WTC11 (cell line): ENCODE measurements at regions not wholly inside any gene's neighbourhood (a gene's known extent, or its start where the extent isn't known, plus 50 kb on each side); places are given as distances from the start of the nearest gene placed in this dataset.

Source experiments
- ATAC-seq: fragments of 200-7000 bp; cut with Tn5 transposase; 2 replicates; pipeline ENCODE4 v1.10.0; 2021; ENCODE audit warnings: mild to moderate bottlenecking, moderate library complexity
- CTCF ChIA-PET: fragments of 300-600 bp; sonication (Branson Sonifier 250); formaldehyde crosslinking; loops from one replicate; lab custom pipeline; 2021; ENCODE audit warnings: antibody characterized with exemption; lab: Charles Lee
- POLR2A ChIA-PET: fragments of 350-600 bp; sonication (Branson Sonifier 250); formaldehyde crosslinking; loops from one replicate; lab custom pipeline; 2021; ENCODE audit warnings: antibody characterized with exemption; lab: Charles Lee
- DNase-seq: peaks from one replicate; pipeline ENCODE4 v3.0.0; 2021; ENCODE audit warnings: low spot score
- H3K27ac Mint-ChIP-seq: 2 replicates; pipeline ENCODE4 v1.8.0; 2021; ENCODE audit warnings: mixed read lengths
- H3K27me3 Mint-ChIP-seq: 2 replicates; pipeline ENCODE4 v1.8.0; 2021; ENCODE audit warnings: low read depth, mild to moderate bottlenecking, moderate library complexity, mixed read lengths
- H3K36me3 Mint-ChIP-seq: 2 replicates; pipeline ENCODE4 v1.8.0; 2021; ENCODE audit warnings: mixed read lengths
- H3K4me1 Mint-ChIP-seq: 2 replicates; pipeline ENCODE4 v1.8.0; 2022; ENCODE audit warnings: mixed read lengths
- H3K4me3 Mint-ChIP-seq: 2 replicates; pipeline ENCODE4 v1.8.0; 2021; ENCODE audit warnings: mild to moderate bottlenecking, moderate library complexity, mixed read lengths
- H3K9me3 Mint-ChIP-seq: 2 replicates; pipeline ENCODE4 v1.8.0; 2021; ENCODE audit warnings: mixed read lengths
- CBFB ChIP-seq: sonication (generic); formaldehyde crosslinking; IDR thresholded peaks from 2 replicates; pipeline ENCODE4 v1.8.1; 2022; ENCODE audit warnings: mild to moderate bottlenecking, low read depth, missing genetic modification reagents
- CREB1 ChIP-seq: sonication (generic); formaldehyde crosslinking; IDR thresholded peaks from 2 replicates; pipeline ENCODE4 v1.8.0; 2023; ENCODE audit warnings: mild to moderate bottlenecking, missing genetic modification reagents
- CREM ChIP-seq: sonication (generic); formaldehyde crosslinking; IDR thresholded peaks from 2 replicates; pipeline ENCODE4 v1.8.1; 2022; ENCODE audit warnings: mild to moderate bottlenecking, missing genetic modification reagents, moderate library complexity
- EMX1 ChIP-seq: fragments of 250-450 bp; sonication (Bioruptor Pico); IDR thresholded peaks from 2 replicates; pipeline ENCODE4 v1.8.0; 2021; ENCODE audit warnings: mild to moderate bottlenecking
- ETV6 ChIP-seq: sonication (generic); formaldehyde crosslinking; IDR thresholded peaks from 2 replicates; pipeline ENCODE4 v1.8.1; 2022; ENCODE audit warnings: mild to moderate bottlenecking, missing genetic modification reagents
- NFE2L1 ChIP-seq: sonication (generic); formaldehyde crosslinking; IDR thresholded peaks from 2 replicates; pipeline ENCODE4 v1.8.1; 2023; ENCODE audit warnings: missing genetic modification reagents
- NR1H2 ChIP-seq: sonication (generic); formaldehyde crosslinking; IDR thresholded peaks from 2 replicates; pipeline ENCODE4 v1.9.0; 2021; ENCODE audit warnings: mild to moderate bottlenecking, moderate library complexity, missing genetic modification reagents
- NR2C2 ChIP-seq: sonication (generic); formaldehyde crosslinking; IDR thresholded peaks from 2 replicates; pipeline ENCODE4 v1.8.0; 2022; ENCODE audit warnings: mild to moderate bottlenecking, missing genetic modification reagents
- NR3C1 ChIP-seq: sonication (generic); formaldehyde crosslinking; conservative IDR thresholded peaks from 2 replicates; pipeline ENCODE4 v1.8.1; 2023; ENCODE audit warnings: low read depth, mild to moderate bottlenecking, missing genetic modification reagents
- OVOL2 ChIP-seq: fragments of 250-450 bp; sonication (Bioruptor Pico); IDR thresholded peaks from 2 replicates; pipeline ENCODE4 v1.9.0; 2021; ENCODE audit warnings: mild to moderate bottlenecking, borderline replicate concordance
- TEAD4 ChIP-seq: sonication (generic); formaldehyde crosslinking; IDR thresholded peaks from 2 replicates; pipeline ENCODE4 v1.8.0; 2022; ENCODE audit warnings: mild to moderate bottlenecking, missing genetic modification reagents
- TP53 ChIP-seq: sonication (generic); formaldehyde crosslinking; IDR thresholded peaks from 2 replicates; pipeline ENCODE4 v1.8.1; 2023; ENCODE audit warnings: mild to moderate bottlenecking, missing genetic modification reagents
- ZBTB21 ChIP-seq: sonication (generic); formaldehyde crosslinking; IDR thresholded peaks from 2 replicates; pipeline ENCODE4 v1.8.1; 2023; ENCODE audit warnings: mild to moderate bottlenecking, missing genetic modification reagents, borderline replicate concordance
- ZNF263 ChIP-seq: sonication (generic); formaldehyde crosslinking; IDR thresholded peaks from 2 replicates; pipeline ENCODE4 v1.8.1; 2022; ENCODE audit warnings: low read depth, mild to moderate bottlenecking, moderate library complexity, missing genetic modification reagents
- ZNF396 ChIP-seq: fragments of 250-450 bp; sonication (Bioruptor Pico); IDR thresholded peaks from 2 replicates; pipeline ENCODE4 v1.8.0; 2021; ENCODE audit warnings: mild to moderate bottlenecking, moderate library complexity, borderline replicate concordance
- ZNF671 ChIP-seq: fragments of 250-450 bp; sonication (Bioruptor Pico); IDR thresholded peaks from 2 replicates; pipeline ENCODE4 v1.8.0; 2021; ENCODE audit warnings: mild to moderate bottlenecking
- TF ChIP-seq, protein P1 (sequence below): fragments of 250-450 bp; sonication (Bioruptor Pico); conservative IDR thresholded peaks from 2 replicates; pipeline ENCODE4 v1.9.0; 2021; ENCODE audit warnings: mild to moderate bottlenecking
- TF ChIP-seq, protein P2 (sequence below): sonication (generic); formaldehyde crosslinking; IDR thresholded peaks from 2 replicates; pipeline ENCODE4 v1.8.1; 2022; ENCODE audit warnings: low read depth, mild to moderate bottlenecking, moderate library complexity, missing genetic modification reagents, borderline replicate concordance
- TF ChIP-seq, protein P3 (sequence below): sonication (generic); formaldehyde crosslinking; IDR thresholded peaks from 2 replicates; pipeline ENCODE4 v1.8.1; 2023; ENCODE audit warnings: mild to moderate bottlenecking, missing genetic modification reagents
- TF ChIP-seq, protein P4 (sequence below): sonication (generic); formaldehyde crosslinking; IDR thresholded peaks from 2 replicates; pipeline ENCODE4 v1.8.1; 2022; ENCODE audit warnings: low read depth, missing genetic modification reagents, borderline replicate concordance
- TF ChIP-seq, protein P5 (sequence below): sonication (generic); formaldehyde crosslinking; IDR thresholded peaks from 2 replicates; pipeline ENCODE4 v1.8.1; 2023; ENCODE audit warnings: mild to moderate bottlenecking, missing genetic modification reagents

DNA sequence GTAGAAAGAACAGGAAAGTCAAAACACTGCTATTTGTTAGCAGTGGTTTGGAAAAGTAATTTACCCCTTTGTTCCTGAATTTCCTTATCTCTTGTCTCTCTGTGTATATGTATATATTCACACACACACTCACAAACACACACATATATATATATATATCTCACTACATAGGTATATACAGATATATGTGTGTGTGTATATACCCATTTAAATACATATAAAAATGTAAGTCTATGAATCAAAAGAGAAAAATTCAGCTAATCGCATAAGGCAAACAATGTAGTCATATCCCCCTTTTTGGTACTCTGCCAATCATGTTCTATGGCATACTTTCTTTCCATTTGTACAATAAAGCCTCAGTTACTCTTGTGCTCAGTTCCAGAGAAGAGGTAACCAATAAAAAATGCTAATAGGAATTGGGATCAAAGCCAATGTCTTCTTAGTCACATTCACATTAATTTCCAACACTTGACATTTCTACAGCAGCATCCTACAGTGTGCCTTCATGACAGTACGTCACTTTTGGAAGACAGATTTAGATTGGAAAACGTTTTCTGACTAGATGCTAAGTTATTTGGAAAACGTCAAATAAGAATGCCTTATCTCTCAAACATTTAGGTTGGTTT lies 94.6 kb downstream of the MC4R start:
- ChIA-PET POLR2A (no interaction called here), CTCF (no interaction called here)
- no peaks in the 10 kb centered on the region for H3K27me3 Mint-ChIP-seq
- peaks cover 4% of the 10 kb centered on the region for H3K9me3 Mint-ChIP-seq
- H3K4me3 Mint-ChIP-seq = no peak overlapping the region
- no peak overlapping the region for H3K27ac Mint-ChIP-seq
- no peaks in the 10 kb centered on the region; the same call in 1 of the 2 replicates for H3K36me3 Mint-ChIP-seq
- TF ChIP-seq NR2C2 (CRISPR knock-in tag) = no peak
- no peak for TF ChIP-seq EMX1
- TF ChIP-seq, protein P1, sequence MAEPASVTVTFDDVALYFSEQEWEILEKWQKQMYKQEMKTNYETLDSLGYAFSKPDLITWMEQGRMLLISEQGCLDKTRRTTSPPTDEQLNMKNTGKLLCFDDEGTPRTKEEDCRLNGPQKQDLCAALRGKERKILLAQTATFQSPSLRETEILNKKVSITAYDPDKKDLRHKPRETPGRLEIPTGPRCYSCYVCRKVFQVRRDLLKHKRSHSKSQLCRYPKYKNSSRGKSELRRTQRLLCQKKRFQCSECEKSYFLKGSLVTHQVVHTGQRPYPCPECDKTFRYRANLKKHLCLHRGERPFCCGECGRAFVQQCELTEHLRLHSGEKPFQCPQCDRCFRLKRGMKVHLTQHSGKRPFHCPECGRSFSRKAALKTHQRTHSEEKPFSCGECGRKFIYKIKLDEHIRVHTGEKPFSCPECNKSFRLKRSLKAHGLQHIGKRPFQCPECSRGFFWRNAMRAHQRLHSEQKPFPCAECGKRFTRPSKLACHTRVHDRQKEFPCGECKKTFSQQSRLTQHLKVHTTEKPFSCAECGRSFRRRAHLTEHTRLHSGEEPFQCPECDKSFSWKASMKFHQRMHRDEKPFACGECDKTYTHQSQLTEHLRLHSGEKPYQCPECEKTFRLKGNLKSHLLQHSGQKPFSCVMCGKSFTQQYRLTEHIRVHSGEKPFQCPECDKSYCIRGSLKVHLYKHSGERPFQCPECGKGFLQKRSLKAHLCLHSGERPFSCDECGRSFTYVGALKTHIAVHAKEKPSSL (CRISPR knock-in tag) = no peak
- no peak for TF ChIP-seq TP53 (CRISPR knock-in tag)
- TF ChIP-seq, protein P2, sequence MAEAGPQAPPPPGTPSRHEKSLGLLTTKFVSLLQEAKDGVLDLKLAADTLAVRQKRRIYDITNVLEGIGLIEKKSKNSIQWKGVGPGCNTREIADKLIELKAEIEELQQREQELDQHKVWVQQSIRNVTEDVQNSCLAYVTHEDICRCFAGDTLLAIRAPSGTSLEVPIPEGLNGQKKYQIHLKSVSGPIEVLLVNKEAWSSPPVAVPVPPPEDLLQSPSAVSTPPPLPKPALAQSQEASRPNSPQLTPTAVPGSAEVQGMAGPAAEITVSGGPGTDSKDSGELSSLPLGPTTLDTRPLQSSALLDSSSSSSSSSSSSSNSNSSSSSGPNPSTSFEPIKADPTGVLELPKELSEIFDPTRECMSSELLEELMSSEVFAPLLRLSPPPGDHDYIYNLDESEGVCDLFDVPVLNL (CRISPR knock-in tag) = no peak
- no peak for TF ChIP-seq NR1H2 (CRISPR knock-in tag)
- no peak for TF ChIP-seq ZBTB21 (CRISPR knock-in tag)
- TF ChIP-seq ETV6 = no peak
- TF ChIP-seq NFE2L1 = no peak
- no peak for TF ChIP-seq ZNF671
- TF ChIP-seq, protein P3, sequence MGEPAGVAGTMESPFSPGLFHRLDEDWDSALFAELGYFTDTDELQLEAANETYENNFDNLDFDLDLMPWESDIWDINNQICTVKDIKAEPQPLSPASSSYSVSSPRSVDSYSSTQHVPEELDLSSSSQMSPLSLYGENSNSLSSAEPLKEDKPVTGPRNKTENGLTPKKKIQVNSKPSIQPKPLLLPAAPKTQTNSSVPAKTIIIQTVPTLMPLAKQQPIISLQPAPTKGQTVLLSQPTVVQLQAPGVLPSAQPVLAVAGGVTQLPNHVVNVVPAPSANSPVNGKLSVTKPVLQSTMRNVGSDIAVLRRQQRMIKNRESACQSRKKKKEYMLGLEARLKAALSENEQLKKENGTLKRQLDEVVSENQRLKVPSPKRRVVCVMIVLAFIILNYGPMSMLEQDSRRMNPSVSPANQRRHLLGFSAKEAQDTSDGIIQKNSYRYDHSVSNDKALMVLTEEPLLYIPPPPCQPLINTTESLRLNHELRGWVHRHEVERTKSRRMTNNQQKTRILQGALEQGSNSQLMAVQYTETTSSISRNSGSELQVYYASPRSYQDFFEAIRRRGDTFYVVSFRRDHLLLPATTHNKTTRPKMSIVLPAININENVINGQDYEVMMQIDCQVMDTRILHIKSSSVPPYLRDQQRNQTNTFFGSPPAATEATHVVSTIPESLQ (CRISPR knock-in tag) = no peak
- H3K4me1 Mint-ChIP-seq = 0 out of 2 replicates have a peak, but pooled peaks cover 2% of the 10 kb centered on the region
- DNase-seq (no peak), ATAC-seq (no peak)

DNA sequence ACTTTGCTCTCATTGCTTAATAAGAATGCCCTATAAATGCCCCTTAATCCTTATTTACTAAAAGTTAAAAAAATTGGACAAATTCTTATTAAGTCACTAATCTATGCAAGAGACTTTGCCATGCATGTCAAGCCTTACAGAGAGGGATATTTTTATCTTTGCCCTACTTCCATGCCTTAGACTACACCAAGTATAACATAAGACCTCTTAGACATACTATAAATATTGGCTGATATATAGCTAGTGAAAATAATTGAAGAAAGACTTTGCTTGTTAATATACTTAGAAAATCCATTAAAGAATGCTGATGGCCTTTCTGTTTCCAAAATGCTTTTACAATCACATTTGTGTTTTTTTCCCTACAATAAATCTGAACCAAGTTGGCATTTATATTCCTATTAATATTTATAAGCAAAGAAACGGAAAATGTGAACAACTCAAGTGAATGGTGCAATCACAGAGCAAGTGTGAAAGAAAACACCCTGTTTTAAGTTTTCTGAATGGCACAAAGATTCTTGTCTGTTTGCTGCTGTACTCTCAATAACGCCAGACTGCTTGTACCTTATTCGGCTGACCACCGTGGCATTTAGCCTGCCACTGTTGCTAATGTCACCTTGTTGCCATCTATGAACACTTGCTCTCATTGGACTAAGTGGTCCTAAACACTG lies 105.0 kb downstream of the MC4R start:
- Mint-ChIP-seq H3K4me1 (no peaks in the 10 kb centered on the region), H3K27ac (no peak overlapping the region), H3K27me3 (no peaks in the 10 kb centered on the region), H3K36me3 (no peaks in the 10 kb centered on the region), H3K9me3 (peaks cover 25% of the 10 kb centered on the region), H3K4me3 (no peak overlapping the region)
- ATAC-seq = no peak
- DNase-seq = no peak
- CTCF ChIA-PET = no interaction called here
- POLR2A ChIA-PET = no interaction called here
- no peak for TF ChIP-seq NR3C1 (CRISPR knock-in tag)
- no peak for TF ChIP-seq CREB1 (CRISPR knock-in tag)
- no peak for TF ChIP-seq EMX1
- no peak for TF ChIP-seq TEAD4 (CRISPR knock-in tag)
- TF ChIP-seq OVOL2 (CRISPR knock-in tag) = no peak
- TF ChIP-seq CBFB (CRISPR knock-in tag) = no peak
- no peak for TF ChIP-seq CREM
- TF ChIP-seq ZNF396 = no peak
- TF ChIP-seq, protein P4, sequence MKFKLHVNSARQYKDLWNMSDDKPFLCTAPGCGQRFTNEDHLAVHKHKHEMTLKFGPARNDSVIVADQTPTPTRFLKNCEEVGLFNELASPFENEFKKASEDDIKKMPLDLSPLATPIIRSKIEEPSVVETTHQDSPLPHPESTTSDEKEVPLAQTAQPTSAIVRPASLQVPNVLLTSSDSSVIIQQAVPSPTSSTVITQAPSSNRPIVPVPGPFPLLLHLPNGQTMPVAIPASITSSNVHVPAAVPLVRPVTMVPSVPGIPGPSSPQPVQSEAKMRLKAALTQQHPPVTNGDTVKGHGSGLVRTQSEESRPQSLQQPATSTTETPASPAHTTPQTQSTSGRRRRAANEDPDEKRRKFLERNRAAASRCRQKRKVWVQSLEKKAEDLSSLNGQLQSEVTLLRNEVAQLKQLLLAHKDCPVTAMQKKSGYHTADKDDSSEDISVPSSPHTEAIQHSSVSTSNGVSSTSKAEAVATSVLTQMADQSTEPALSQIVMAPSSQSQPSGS (CRISPR knock-in tag) = no peak
- TF ChIP-seq, protein P5, sequence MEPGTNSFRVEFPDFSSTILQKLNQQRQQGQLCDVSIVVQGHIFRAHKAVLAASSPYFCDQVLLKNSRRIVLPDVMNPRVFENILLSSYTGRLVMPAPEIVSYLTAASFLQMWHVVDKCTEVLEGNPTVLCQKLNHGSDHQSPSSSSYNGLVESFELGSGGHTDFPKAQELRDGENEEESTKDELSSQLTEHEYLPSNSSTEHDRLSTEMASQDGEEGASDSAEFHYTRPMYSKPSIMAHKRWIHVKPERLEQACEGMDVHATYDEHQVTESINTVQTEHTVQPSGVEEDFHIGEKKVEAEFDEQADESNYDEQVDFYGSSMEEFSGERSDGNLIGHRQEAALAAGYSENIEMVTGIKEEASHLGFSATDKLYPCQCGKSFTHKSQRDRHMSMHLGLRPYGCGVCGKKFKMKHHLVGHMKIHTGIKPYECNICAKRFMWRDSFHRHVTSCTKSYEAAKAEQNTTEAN (CRISPR knock-in tag) = no peak
- TF ChIP-seq ZNF263 = no peak
- TF ChIP-seq, protein P2 (CRISPR knock-in tag) = no peak
